Effector memory CD4-positive, alpha-beta T cell (primary cell): ENCODE measurements at regions not wholly inside any gene's neighbourhood (a gene's known extent, or its start where the extent isn't known, plus 50 kb on each side); places are given as distances from the start of the nearest gene placed in this dataset.
"Not testable (repeated sequence)": the region's sequence is repeated elsewhere in the genome, so short reads cannot be mapped to it uniquely, and the experiment has no call there.

Experiments used
- DNase-seq, 3 donors: peaks; one replicate each; pipeline ENCODE4 v3.0.0-alpha.2; 2020
- H3K27ac ChIP-seq: 2 replicates; pipeline ENCODE4 v1.7.0; 2013; ENCODE audit warnings: mild to moderate bottlenecking, low read length, moderate library complexity; ENCODE audit not compliant: insufficient read depth, poor library complexity, severe bottlenecking
- H3K27me3 ChIP-seq: replicated peaks from 2 replicates; pipeline ENCODE4 v1.7.0; 2013; ENCODE audit warnings: mild to moderate bottlenecking, low read length; ENCODE audit not compliant: insufficient read depth, control insufficient read depth, poor library complexity, severe bottlenecking
- H3K36me3 ChIP-seq: 2 replicates; pipeline ENCODE4 v1.7.0; 2013; ENCODE audit warnings: mild to moderate bottlenecking, low read length, moderate library complexity; ENCODE audit not compliant: control insufficient read depth, insufficient read depth
- H3K4me1 ChIP-seq: 2 replicates; pipeline ENCODE4 v1.7.0; 2013; ENCODE audit warnings: low read length, mild to moderate bottlenecking; ENCODE audit not compliant: control insufficient read depth, insufficient read depth, poor library complexity, severe bottlenecking
- H3K4me3 ChIP-seq: 2 replicates; pipeline ENCODE4 v1.7.0; 2013; ENCODE audit warnings: low read length, low read depth, mild to moderate bottlenecking; ENCODE audit not compliant: insufficient read depth, poor library complexity, severe bottlenecking
- H3K9me3 ChIP-seq: 2 replicates; pipeline ENCODE4 v1.7.0; 2013; ENCODE audit warnings: mild to moderate bottlenecking, low read length, moderate library complexity; ENCODE audit not compliant: control insufficient read depth

DNA sequence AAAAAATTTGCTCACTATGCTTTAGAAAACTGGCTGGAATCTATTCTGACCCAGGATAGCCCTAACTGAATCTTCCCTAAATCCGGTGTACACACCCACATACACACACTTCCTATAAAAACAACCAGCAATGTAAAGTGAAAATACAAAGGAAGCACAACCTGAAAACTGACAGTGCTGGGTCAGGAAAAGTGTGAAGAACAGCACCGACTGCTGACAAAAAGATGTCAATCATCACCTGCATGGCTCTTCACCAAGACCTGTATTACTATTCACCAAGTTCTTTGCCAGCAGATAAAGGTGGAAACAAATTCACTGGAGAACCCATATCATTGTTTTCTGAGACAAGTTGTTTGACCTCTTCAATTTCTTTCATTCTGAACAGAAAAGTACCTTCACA lies 293.8 kb upstream of the GRAMD2B start:
- no peak overlapping the region for H3K4me3 ChIP-seq
- no peaks in the 10 kb centered on the region for H3K9me3 ChIP-seq
- H3K27ac ChIP-seq, result no peak overlapping the region
- H3K36me3 ChIP-seq, result no peaks in the 10 kb centered on the region
- no peaks in the 10 kb centered on the region for H3K27me3 ChIP-seq
- no peak for DNase-seq
- H3K4me1 ChIP-seq, result no peaks in the 10 kb centered on the region

- H3K4me3 ChIP-seq, result no peak overlapping the region
- H3K27ac ChIP-seq, result no peak overlapping the region
- no peak for DNase-seq
- H3K9me3 ChIP-seq, result no peaks in the 10 kb centered on the region
- H3K4me1 ChIP-seq, result no peaks in the 10 kb centered on the region
- no peaks in the 10 kb centered on the region for H3K27me3 ChIP-seq
- no peaks in the 10 kb centered on the region for H3K36me3 ChIP-seq
These were observed 289.8 kb upstream of the GRAMD2B start for GRCh38 chr5:126133424-126133823.

DNA sequence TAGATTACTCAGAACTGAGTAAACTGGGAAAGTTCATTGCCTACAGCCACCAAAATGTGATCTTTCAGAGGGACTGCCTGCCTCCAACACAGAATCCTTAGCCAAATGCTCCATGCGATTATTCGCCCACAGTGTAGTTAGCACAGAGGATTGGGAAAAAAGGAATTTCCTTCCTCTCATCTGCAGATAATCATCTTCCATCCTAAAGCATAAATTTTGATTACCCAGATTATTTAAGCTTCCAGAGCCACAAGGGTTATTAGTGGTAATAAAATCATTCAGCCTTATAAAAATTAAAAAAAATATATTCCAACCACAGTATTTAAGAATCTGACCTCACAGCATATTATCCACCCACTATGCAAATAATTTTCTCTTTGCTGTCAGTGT lies 285.3 kb upstream of the GRAMD2B start:
- H3K27me3 ChIP-seq, result no peaks in the 10 kb centered on the region
- DNase-seq, result no peak
- H3K4me1 ChIP-seq, result no peaks in the 10 kb centered on the region
- H3K4me3 ChIP-seq, result no peak overlapping the region
- H3K27ac ChIP-seq, result no peak overlapping the region
- no peaks in the 10 kb centered on the region for H3K36me3 ChIP-seq
- H3K9me3 ChIP-seq, result no peaks in the 10 kb centered on the region

DNA sequence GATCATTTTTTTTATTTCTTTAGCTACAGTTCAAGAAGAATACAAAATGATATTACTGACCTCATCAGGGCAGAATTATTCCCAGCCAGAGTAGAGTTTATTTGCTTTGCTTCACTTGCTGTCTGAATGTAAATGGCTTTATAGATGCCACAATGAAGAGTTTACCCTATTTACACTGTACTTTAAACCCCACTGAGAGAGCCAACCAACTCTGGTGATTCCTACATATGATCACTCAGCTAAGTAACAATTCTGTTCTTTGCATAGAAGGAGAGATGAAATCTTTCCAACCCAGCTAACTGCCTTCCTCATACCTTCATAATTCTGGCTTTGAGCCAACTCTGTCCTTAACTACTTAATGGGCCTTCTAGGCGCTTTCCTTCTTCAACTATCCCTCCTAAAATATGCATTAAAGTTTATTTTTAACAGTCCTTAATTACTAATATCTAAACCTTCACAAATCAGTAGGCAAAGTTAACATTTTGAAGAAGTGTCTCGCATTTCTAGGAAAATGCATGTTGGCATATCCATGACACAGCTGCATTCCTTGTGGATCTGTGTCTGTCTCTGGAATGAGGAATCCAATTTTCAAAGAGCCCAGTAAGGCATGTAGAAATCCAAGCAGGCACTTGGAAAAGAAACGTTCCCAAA lies 284.8 kb upstream of the GRAMD2B start:
- H3K36me3 ChIP-seq, result no peaks in the 10 kb centered on the region
- H3K27me3 ChIP-seq, result no peaks in the 10 kb centered on the region
- no peak for DNase-seq
- H3K4me1 ChIP-seq, result no peaks in the 10 kb centered on the region
- no peaks in the 10 kb centered on the region for H3K9me3 ChIP-seq
- no peak overlapping the region for H3K27ac ChIP-seq
- H3K4me3 ChIP-seq, result no peak overlapping the region

GRCh38 chr5:126139086-126139485 lies 284.1 kb upstream of the GRAMD2B start:
- no peak overlapping the region for H3K27ac ChIP-seq
- DNase-seq, result no peak
- H3K27me3 ChIP-seq, result no peaks in the 10 kb centered on the region
- H3K36me3 ChIP-seq, result no peaks in the 10 kb centered on the region
- H3K4me3 ChIP-seq, result no peak overlapping the region
- no peaks in the 10 kb centered on the region for H3K4me1 ChIP-seq
- no peaks in the 10 kb centered on the region for H3K9me3 ChIP-seq

DNA sequence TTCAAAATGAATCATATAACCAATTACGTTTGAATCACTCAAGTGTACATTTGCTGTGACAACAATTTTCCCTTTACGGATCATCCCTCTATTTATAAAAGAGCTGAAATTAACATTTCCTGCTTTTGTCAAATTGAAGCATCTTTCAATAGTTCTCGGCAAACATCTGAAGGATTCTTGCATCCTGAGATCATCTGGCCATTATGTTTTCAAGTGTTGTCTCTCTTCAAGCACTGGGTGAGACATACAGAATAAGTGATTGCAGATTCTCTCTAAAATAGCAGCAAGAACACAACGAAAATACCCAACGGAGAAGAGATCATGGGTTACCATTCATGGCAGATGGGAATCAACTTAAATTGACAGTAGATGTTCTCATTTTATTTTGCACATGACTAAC lies 283.4 kb upstream of the GRAMD2B start:
- no peak for DNase-seq
- Histone ChIP-seq H3K9me3 (no peaks in the 10 kb centered on the region), H3K27me3 (no peaks in the 10 kb centered on the region), H3K4me1 (no peaks in the 10 kb centered on the region), H3K27ac (no peak overlapping the region), H3K36me3 (no peaks in the 10 kb centered on the region), H3K4me3 (no peak overlapping the region)

DNA sequence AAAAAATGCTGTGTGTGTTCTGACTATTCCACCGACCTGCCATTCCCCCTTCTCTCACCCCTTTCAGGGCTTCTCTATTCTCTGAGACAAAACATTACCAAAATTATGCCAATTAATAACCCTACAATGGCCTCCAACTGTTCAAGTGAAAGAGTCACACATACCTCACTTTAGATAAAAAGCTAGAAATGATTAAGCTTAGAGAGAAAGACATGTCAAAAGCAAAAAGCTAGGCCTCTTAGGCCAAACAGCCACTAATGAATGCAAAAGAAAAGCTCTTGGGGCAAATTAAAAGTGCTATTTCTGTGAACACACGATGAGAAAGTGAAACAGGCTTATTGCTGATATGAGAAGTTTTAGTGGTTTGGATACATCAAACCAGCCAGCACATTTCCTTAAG lies 279.6 kb upstream of the GRAMD2B start:
- Histone ChIP-seq H3K4me1 (no peaks in the 10 kb centered on the region), H3K27me3 (no peaks in the 10 kb centered on the region), H3K4me3 (no peak overlapping the region), H3K27ac (no peak overlapping the region), H3K36me3 (no peaks in the 10 kb centered on the region), H3K9me3 (no peaks in the 10 kb centered on the region)
- no peak for DNase-seq

- not testable (repeated sequence) for H3K36me3 ChIP-seq
These were observed 272.9 kb upstream of the GRAMD2B start for GRCh38 chr5:126150319-126150718.

GRCh38 chr5:126155298-126155697 lies 267.9 kb upstream of the GRAMD2B start:
- H3K27ac ChIP-seq, H3K36me3 ChIP-seq, H3K4me3 ChIP-seq, H3K9me3 ChIP-seq, DNase-seq, H3K27me3 ChIP-seq, H3K4me1 ChIP-seq: not testable (repeated sequence)

More at GRCh38 chr5:126150319-126150718, 272.9 kb upstream of the GRAMD2B start:
- H3K4me1 ChIP-seq, H3K27ac ChIP-seq, H3K4me3 ChIP-seq, DNase-seq, H3K9me3 ChIP-seq, H3K27me3 ChIP-seq: not testable (repeated sequence)

DNA sequence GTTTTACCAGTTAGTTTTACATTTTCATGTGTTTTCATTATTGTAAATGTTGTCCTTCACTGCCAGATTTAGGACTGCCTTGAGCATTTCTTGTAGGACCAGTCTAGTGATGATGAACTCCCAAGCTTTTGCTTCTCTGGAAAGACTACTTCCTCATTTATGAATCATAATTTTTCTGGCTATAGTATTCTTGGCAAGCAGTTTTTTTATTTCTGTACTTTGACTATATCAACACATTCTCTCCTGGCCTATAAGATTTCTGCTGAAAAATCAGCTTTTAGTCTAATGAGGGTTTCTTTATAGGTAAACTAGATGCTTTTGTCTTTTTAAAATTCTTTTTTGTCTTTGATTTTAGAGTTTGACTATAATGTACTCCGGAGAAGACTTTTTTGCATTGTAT lies 256.8 kb upstream of the GRAMD2B start:
- DNase-seq, result no peak
- H3K4me3 ChIP-seq, result no peak overlapping the region

More for the DNA sequence above, 256.8 kb upstream of the GRAMD2B start:
- Histone ChIP-seq H3K9me3 (no peaks in the 10 kb centered on the region), H3K36me3 (no peaks in the 10 kb centered on the region), H3K4me1 (no peaks in the 10 kb centered on the region), H3K27me3 (no peaks in the 10 kb centered on the region), H3K27ac (no peak overlapping the region)
